Karpas-422 (cell line): ENCODE measurements at regions not wholly inside any gene's neighbourhood (a gene's known extent, or its start where the extent isn't known, plus 50 kb on each side); places are given as distances from the start of the nearest gene placed in this dataset.

Experiments used
- DNase-seq: peaks from one replicate; pipeline ENCODE4 v3.0.0-alpha.2; 2015
- H2AFZ ChIP-seq: fragments of 200-600 bp; sonication (generic); 2 replicates; pipeline ENCODE4 v1.6.1; 2014; ENCODE audit warnings: antibody characterized with exemption, low read length, mixed read lengths
- H3K27ac ChIP-seq: fragments of 200-600 bp; sonication (generic); 2 replicates; pipeline ENCODE4 v1.5.1; 2014; ENCODE audit warnings: mild to moderate bottlenecking, low read length, moderate library complexity
- H3K27me3 ChIP-seq: fragments of 200-600 bp; sonication (generic); 2 replicates; pipeline ENCODE4 v1.6.1; 2014; ENCODE audit warnings: low read length, mixed read lengths
- H3K36me3 ChIP-seq: fragments of 200-600 bp; sonication (generic); 2 replicates; pipeline ENCODE4 v1.6.1; 2014; ENCODE audit warnings: low read length, mixed read lengths; ENCODE audit not compliant: insufficient read depth
- H3K4me1 ChIP-seq: fragments of 200-600 bp; sonication (generic); 2 replicates; pipeline ENCODE4 v1.6.1; 2014; ENCODE audit warnings: mild to moderate bottlenecking, low read length, mixed read lengths
- H3K4me2 ChIP-seq: fragments of 200-600 bp; sonication (generic); 2 replicates; pipeline ENCODE4 v1.6.1; 2014; ENCODE audit warnings: low read length, low read depth, mild to moderate bottlenecking; ENCODE audit not compliant: poor library complexity, severe bottlenecking
- H3K4me3 ChIP-seq: fragments of 200-600 bp; sonication (generic); 2 replicates; pipeline ENCODE4 v1.5.1; 2014; ENCODE audit warnings: mild to moderate bottlenecking, antibody characterized with exemption, low read length, mixed read lengths
- H3K79me2 ChIP-seq: fragments of 200-600 bp; sonication (generic); 2 replicates; pipeline ENCODE4 v1.6.1; 2014; ENCODE audit warnings: mild to moderate bottlenecking, low read length, mixed read lengths
- H3K9ac ChIP-seq: fragments of 200-600 bp; sonication (generic); 2 replicates; pipeline ENCODE4 v1.6.0; 2014; ENCODE audit warnings: low read length
- H3K9me2 ChIP-seq: fragments of 200-600 bp; sonication (generic), shearing (Covaris generic); replicated peaks from 2 replicates; pipeline ENCODE4 v1.6.0; 2014; ENCODE audit warnings: mild to moderate bottlenecking, low read length, moderate library complexity; ENCODE audit not compliant: insufficient read depth
- H3K9me3 ChIP-seq: fragments of 300-700, 200-600 bp; sonication (generic); 2 replicates; pipeline ENCODE4 v1.6.1; 2014; ENCODE audit warnings: low read length, mixed read lengths
- H4K20me1 ChIP-seq: fragments of 200-600 bp; sonication (generic); 2 replicates; pipeline ENCODE4 v1.6.1; 2014; ENCODE audit warnings: mild to moderate bottlenecking, antibody characterized with exemption, low read length, low read depth; ENCODE audit not compliant: insufficient read depth

GRCh38 chr7:116434820-116435341 lies 64.7 kb upstream of the CAV2 start:
- no peak overlapping the region for H2AFZ ChIP-seq
- no peak overlapping the region for H3K4me3 ChIP-seq
- H3K36me3 ChIP-seq, result no peaks in the 10 kb centered on the region
- no peak overlapping the region for H3K4me2 ChIP-seq
- no peak for DNase-seq
- H3K9me3 ChIP-seq, result no peaks in the 10 kb centered on the region
- no peaks in the 10 kb centered on the region for H3K9me2 ChIP-seq
- no peaks in the 10 kb centered on the region for H3K4me1 ChIP-seq
- no peaks in the 10 kb centered on the region for H3K27me3 ChIP-seq
- no peak overlapping the region for H3K9ac ChIP-seq
- no peaks in the 10 kb centered on the region for H4K20me1 ChIP-seq
- H3K79me2 ChIP-seq, result no peaks in the 10 kb centered on the region
- no peak overlapping the region for H3K27ac ChIP-seq

- Histone ChIP-seq H3K9me2 (no peaks in the 10 kb centered on the region), H3K4me3 (no peak overlapping the region), H4K20me1 (no peaks in the 10 kb centered on the region), H3K4me1 (no peaks in the 10 kb centered on the region), H3K36me3 (no peaks in the 10 kb centered on the region), H2AFZ (no peak overlapping the region), H3K27ac (no peak overlapping the region), H3K4me2 (no peak overlapping the region), H3K9ac (no peak overlapping the region), H3K27me3 (no peaks in the 10 kb centered on the region), H3K9me3 (no peaks in the 10 kb centered on the region), H3K79me2 (no peaks in the 10 kb centered on the region)
- DNase-seq, result no peak
These were observed 63.2 kb upstream of the CAV2 start for GRCh38 chr7:116436305-116436826.

- DNase-seq, result no peak
- H3K9ac ChIP-seq, result no peak overlapping the region
- H3K36me3 ChIP-seq, result no peaks in the 10 kb centered on the region
- no peaks in the 10 kb centered on the region for H3K4me1 ChIP-seq
- H3K27me3 ChIP-seq, result no peaks in the 10 kb centered on the region
- no peak overlapping the region for H3K4me3 ChIP-seq
- no peak overlapping the region for H3K27ac ChIP-seq
- no peaks in the 10 kb centered on the region for H3K9me2 ChIP-seq
- H4K20me1 ChIP-seq, result no peaks in the 10 kb centered on the region
- H3K4me2 ChIP-seq, result no peak overlapping the region
- no peaks in the 10 kb centered on the region for H3K9me3 ChIP-seq
- no peak overlapping the region for H2AFZ ChIP-seq
- H3K79me2 ChIP-seq, result no peaks in the 10 kb centered on the region
These were observed 61.3 kb upstream of the CAV2 start for GRCh38 chr7:116438267-116438666.

GRCh38 chr7:116439005-116439404 lies 60.5 kb upstream of the CAV2 start:
- Histone ChIP-seq H4K20me1 (no peaks in the 10 kb centered on the region), H3K4me2 (no peak overlapping the region)

GRCh38 chr7:116439841-116440549 lies 59.5 kb upstream of the CAV2 start:
- no peak overlapping the region for H3K27ac ChIP-seq
- no peaks in the 10 kb centered on the region for H3K79me2 ChIP-seq
- DNase-seq, result no peak
- no peaks in the 10 kb centered on the region for H3K9me3 ChIP-seq
- H3K4me3 ChIP-seq, result no peak overlapping the region
- H4K20me1 ChIP-seq, result no peaks in the 10 kb centered on the region
- H3K9me2 ChIP-seq, result no peaks in the 10 kb centered on the region
- H2AFZ ChIP-seq, result no peak overlapping the region
- no peak overlapping the region for H3K9ac ChIP-seq
- H3K4me2 ChIP-seq, result no peak overlapping the region
- no peaks in the 10 kb centered on the region for H3K27me3 ChIP-seq
- no peaks in the 10 kb centered on the region for H3K36me3 ChIP-seq
- no peaks in the 10 kb centered on the region for H3K4me1 ChIP-seq

More at GRCh38 chr7:116439005-116439404, 60.5 kb upstream of the CAV2 start:
- H3K9ac ChIP-seq, result no peak overlapping the region
- no peak for DNase-seq
- H2AFZ ChIP-seq, result no peak overlapping the region
- H3K27ac ChIP-seq, result no peak overlapping the region
- no peak overlapping the region for H3K4me3 ChIP-seq
- H3K9me3 ChIP-seq, result no peaks in the 10 kb centered on the region
- H3K4me1 ChIP-seq, result no peaks in the 10 kb centered on the region
- H3K27me3 ChIP-seq, result no peaks in the 10 kb centered on the region
- no peaks in the 10 kb centered on the region for H3K79me2 ChIP-seq
- no peaks in the 10 kb centered on the region for H3K9me2 ChIP-seq
- no peaks in the 10 kb centered on the region for H3K36me3 ChIP-seq

- H4K20me1 ChIP-seq, result no peaks in the 10 kb centered on the region
- no peaks in the 10 kb centered on the region for H3K4me1 ChIP-seq
- H3K36me3 ChIP-seq, result no peaks in the 10 kb centered on the region
- H2AFZ ChIP-seq, result no peak overlapping the region
- H3K9me2 ChIP-seq, result no peaks in the 10 kb centered on the region
- no peaks in the 10 kb centered on the region for H3K27me3 ChIP-seq
- no peak overlapping the region for H3K9ac ChIP-seq
- no peak for DNase-seq
- H3K79me2 ChIP-seq, result no peaks in the 10 kb centered on the region
- no peak overlapping the region for H3K27ac ChIP-seq
- H3K4me3 ChIP-seq, result no peak overlapping the region
- H3K9me3 ChIP-seq, result no peaks in the 10 kb centered on the region
- H3K4me2 ChIP-seq, result no peak overlapping the region
These were observed 58.0 kb upstream of the CAV2 start for GRCh38 chr7:116441534-116441933.

GRCh38 chr7:116443101-116443523 lies 56.4 kb upstream of the CAV2 start:
- Histone ChIP-seq H4K20me1 (no peaks in the 10 kb centered on the region), H3K9ac (no peak overlapping the region), H3K4me2 (no peak overlapping the region)

GRCh38 chr7:116443646-116444045 lies 55.9 kb upstream of the CAV2 start:
- Histone ChIP-seq H3K36me3 (no peaks in the 10 kb centered on the region), H4K20me1 (no peaks in the 10 kb centered on the region), H3K9ac (no peak overlapping the region), H3K9me2 (no peaks in the 10 kb centered on the region), H3K4me1 (no peaks in the 10 kb centered on the region), H3K27me3 (no peaks in the 10 kb centered on the region), H3K79me2 (no peaks in the 10 kb centered on the region), H3K4me2 (no peak overlapping the region), H3K27ac (no peak overlapping the region), H3K9me3 (no peaks in the 10 kb centered on the region), H2AFZ (no peak overlapping the region), H3K4me3 (no peak overlapping the region)
- no peak for DNase-seq

More at GRCh38 chr7:116443101-116443523, 56.4 kb upstream of the CAV2 start:
- Histone ChIP-seq H3K9me2 (no peaks in the 10 kb centered on the region), H3K27ac (no peak overlapping the region), H3K79me2 (no peaks in the 10 kb centered on the region), H3K27me3 (no peaks in the 10 kb centered on the region), H2AFZ (no peak overlapping the region), H3K4me3 (no peak overlapping the region), H3K36me3 (no peaks in the 10 kb centered on the region), H3K9me3 (no peaks in the 10 kb centered on the region), H3K4me1 (no peaks in the 10 kb centered on the region)
- no peak for DNase-seq
